HG03064 (cell line): ENCODE measurements at regions not wholly inside any gene's neighbourhood (a gene's known extent, or its start where the extent isn't known, plus 50 kb on each side); places are given as distances from the start of the nearest gene placed in this dataset.

ENCODE experiments used
- ATAC-seq: cut with Tn5 transposase; IDR thresholded peaks from one replicate; pipeline ENCODE4 v1.9.1; 2021; ENCODE audit warnings: low read depth; ENCODE audit not compliant: unreplicated experiment

GRCh38 chr18:32545631-32546030 lies 74.9 kb upstream of the GAREM1 start:
- no peak for ATAC-seq

GRCh38 chr18:32544088-32544487 lies 73.4 kb upstream of the GAREM1 start:
- ATAC-seq, result no peak

GRCh38 chr18:32542221-32542798 lies 71.6 kb upstream of the GAREM1 start:
- ATAC-seq, result no peak

- peak; percentile 73 for ATAC-seq
These were observed 60.4 kb upstream of the GAREM1 start for GRCh38 chr18:32530947-32531651.

GRCh38 chr18:32529722-32530420 lies 59.2 kb upstream of the GAREM1 start:
- ATAC-seq, result no peak

- ATAC-seq, result no peak
These were observed 50.1 kb upstream of the GAREM1 start for GRCh38 chr18:32520771-32521170.
